GM18498 (cell line): ENCODE measurements at regions not wholly inside any gene's neighbourhood (a gene's known extent, or its start where the extent isn't known, plus 50 kb on each side); places are given as distances from the start of the nearest gene placed in this dataset.
"Not testable (repeated sequence)": the region's sequence is repeated elsewhere in the genome, so short reads cannot be mapped to it uniquely, and the experiment has no call there.

Experiments used
- ATAC-seq: cut with Tn5 transposase; IDR thresholded peaks from one replicate; pipeline ENCODE4 v1.9.1; 2021; ENCODE audit warnings: mild to moderate bottlenecking, moderate library complexity; ENCODE audit not compliant: unreplicated experiment

GRCh38 chr11:15686259-15686658 is 571.5 kb downstream of the INSC start:
- not testable (repeated sequence) for ATAC-seq

GRCh38 chr11:15687342-15687741 is 572.6 kb downstream of the INSC start:
- ATAC-seq = no peak

- ATAC-seq = no peak
Observed at GRCh38 chr11:15688351-15688792, 573.6 kb downstream of the INSC start.

- no peak for ATAC-seq
Observed at GRCh38 chr11:15690320-15690719, 575.6 kb downstream of the INSC start.

GRCh38 chr11:15692739-15693138 is 578.0 kb downstream of the INSC start:
- no peak for ATAC-seq

GRCh38 chr11:15695096-15695721 is 580.5 kb downstream of the INSC start:
- no peak for ATAC-seq

GRCh38 chr11:15696069-15696468 is 581.3 kb downstream of the INSC start:
- ATAC-seq = no peak

- no peak for ATAC-seq
Observed at GRCh38 chr11:15697437-15698236, 582.9 kb downstream of the INSC start.

GRCh38 chr11:15698855-15699254 is 584.1 kb downstream of the INSC start:
- ATAC-seq = no peak

GRCh38 chr11:15699978-15700377 is 585.3 kb downstream of the INSC start:
- ATAC-seq = no peak

- no peak for ATAC-seq
Observed at GRCh38 chr11:15700456-15700855, 585.7 kb downstream of the INSC start.

GRCh38 chr11:15704064-15704463 is 589.3 kb downstream of the INSC start:
- ATAC-seq = no peak

- ATAC-seq = no peak
Observed at GRCh38 chr11:15704556-15704955, 589.8 kb downstream of the INSC start.

GRCh38 chr11:15705891-15706290 is 591.2 kb downstream of the INSC start:
- ATAC-seq = no peak

GRCh38 chr11:15707194-15707593 is 592.5 kb downstream of the INSC start:
- no peak for ATAC-seq

GRCh38 chr11:15707971-15708370 is 593.2 kb downstream of the INSC start:
- no peak for ATAC-seq

- ATAC-seq = no peak
Observed at GRCh38 chr11:15710580-15711275, 596.0 kb downstream of the INSC start.

- ATAC-seq = no peak
Observed at GRCh38 chr11:15711311-15711710, 596.6 kb downstream of the INSC start.

GRCh38 chr11:15714641-15715399 is 600.1 kb downstream of the INSC start:
- ATAC-seq = no peak

- ATAC-seq = no peak
Observed at GRCh38 chr11:15716550-15716949, 601.8 kb downstream of the INSC start.

GRCh38 chr11:15720460-15720859 is 605.7 kb downstream of the INSC start:
- no peak for ATAC-seq
